OCI-LY7 (cell line): ENCODE measurements at regions not wholly inside any gene's neighbourhood (a gene's known extent, or its start where the extent isn't known, plus 50 kb on each side); places are given as distances from the start of the nearest gene placed in this dataset.

Experiments used
- BruUV-seq: library from RNA; stranded (reverse); fragments of 400-500 nt; replicated peaks from 2 replicates; lab custom pipeline; 2021; lab: Mats Ljungman, UMichigan
- CTCF ChIA-PET: fragments of 300-600 bp; sonication (Branson Sonifier 250); formaldehyde crosslinking; loops from one replicate; lab custom pipeline; 2022; ENCODE audit warnings: antibody characterized with exemption; ENCODE audit not compliant: unreplicated experiment; lab: Charles Lee
- POLR2A ChIA-PET: fragments of 300-600 bp; sonication (Branson Sonifier 250); formaldehyde crosslinking; loops from one replicate; lab custom pipeline; 2022; ENCODE audit warnings: antibody characterized with exemption; lab: Charles Lee
- DNase-seq: peaks from one replicate; pipeline ENCODE4 v3.0.0-alpha.2; 2015; ENCODE audit warnings: low spot score
- H2AFZ ChIP-seq: fragments of 200-600 bp; sonication (generic), shearing (Covaris generic); 2 replicates; pipeline ENCODE4 v1.6.1; 2014; ENCODE audit warnings: mild to moderate bottlenecking, antibody characterized with exemption, low read length, moderate library complexity
- H3K27ac ChIP-seq: fragments of 200-600 bp; sonication (generic); 2 replicates; pipeline ENCODE4 v1.5.1; 2014; ENCODE audit warnings: mixed run types, low read depth, mild to moderate bottlenecking, moderate library complexity, low read length, inconsistent platforms; ENCODE audit not compliant: poor library complexity, severe bottlenecking
- H3K36me3 ChIP-seq: fragments of 200-600 bp; sonication (generic); 2 replicates; pipeline ENCODE4 v1.6.1; 2014; ENCODE audit warnings: mild to moderate bottlenecking, antibody characterized with exemption, low read length, moderate library complexity, mixed read lengths; ENCODE audit not compliant: insufficient read depth
- H3K4me1 ChIP-seq: fragments of 200-600 bp; sonication (generic); 2 replicates; pipeline ENCODE4 v1.5.1; 2014; ENCODE audit warnings: mild to moderate bottlenecking, low read length; ENCODE audit not compliant: insufficient read depth, poor library complexity, severe bottlenecking
- H3K4me2 ChIP-seq: fragments of 200-600 bp; sonication (generic); 2 replicates; pipeline ENCODE4 v1.6.1; 2014; ENCODE audit warnings: mild to moderate bottlenecking, low read length
- H3K4me3 ChIP-seq: fragments of 200-600 bp; sonication (generic); 2 replicates; pipeline ENCODE4 v1.5.1; 2014; ENCODE audit warnings: mild to moderate bottlenecking, low read depth, low read length; ENCODE audit not compliant: poor library complexity, severe bottlenecking
- H3K79me2 ChIP-seq: fragments of 200-600 bp; sonication (generic); 2 replicates; pipeline ENCODE4 v1.6.1; 2016; ENCODE audit warnings: low read depth, mild to moderate bottlenecking, low read length, moderate library complexity, mixed read lengths; ENCODE audit not compliant: insufficient read depth
- H3K9me2 ChIP-seq: fragments of 200-600 bp; sonication (generic); 2 replicates; pipeline ENCODE4 v1.6.1; 2016; ENCODE audit warnings: mild to moderate bottlenecking, low read length, mixed read lengths; ENCODE audit not compliant: insufficient read depth
- H3K9me3 ChIP-seq: fragments of 200-600 bp; sonication (generic); 2 replicates; pipeline ENCODE4 v1.6.1; 2014; ENCODE audit warnings: mild to moderate bottlenecking, mixed run types, low read length, mixed read lengths
- H4K20me1 ChIP-seq: fragments of 200-600 bp; sonication (generic); 2 replicates; pipeline ENCODE4 v1.6.1; 2014; ENCODE audit warnings: mild to moderate bottlenecking, antibody characterized with exemption, low read length, moderate library complexity, mixed read lengths; ENCODE audit not compliant: insufficient read depth
- EZH2phosphoT487 ChIP-seq: fragments of 200-600 bp; sonication (generic); IDR thresholded peaks from 2 replicates; pipeline ENCODE4 v1.6.1; 2018; ENCODE audit warnings: low read depth, borderline replicate concordance, mild to moderate bottlenecking, mixed run types, antibody characterized with exemption, low read length, moderate library complexity, mixed read lengths
- intact Hi-C: fragments of 100-400 bp; cut with micrococcal nuclease; formaldehyde crosslinking; loops from one replicate; pipeline ENCODE4 v1.10.0; 2022; ENCODE audit not compliant: unreplicated experiment
- TF ChIP-seq, protein P1 (sequence below): fragments of 200-600 bp; sonication (generic); conservative IDR thresholded peaks from 2 replicates; pipeline ENCODE4 v1.5.1; 2014; ENCODE audit warnings: mild to moderate bottlenecking, antibody characterized with exemption, low read length, moderate library complexity, mixed read lengths

DNA sequence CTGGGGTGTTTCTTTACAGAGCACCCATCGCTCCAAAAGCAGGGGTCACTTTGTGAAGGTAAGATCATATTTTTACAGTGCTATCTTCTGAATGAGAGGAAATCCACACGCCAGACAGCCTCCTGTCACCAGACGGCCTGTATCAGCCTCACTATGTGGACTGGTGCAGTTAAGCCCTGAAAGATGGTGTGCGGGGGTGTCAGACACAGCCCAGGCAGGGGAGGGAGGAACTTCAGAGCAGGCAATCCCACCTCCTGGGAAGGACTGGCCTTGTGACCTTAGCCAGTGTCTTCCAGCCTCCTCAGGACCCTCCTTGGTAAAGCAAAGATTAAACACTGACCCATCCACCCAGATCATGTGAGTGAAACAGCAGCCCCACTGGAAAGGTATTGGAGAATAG lies 249.4 kb upstream of the CTAGE1 start:
- POLR2A ChIA-PET: no interaction called here
- H4K20me1 ChIP-seq: no peaks in the 10 kb centered on the region

DNA sequence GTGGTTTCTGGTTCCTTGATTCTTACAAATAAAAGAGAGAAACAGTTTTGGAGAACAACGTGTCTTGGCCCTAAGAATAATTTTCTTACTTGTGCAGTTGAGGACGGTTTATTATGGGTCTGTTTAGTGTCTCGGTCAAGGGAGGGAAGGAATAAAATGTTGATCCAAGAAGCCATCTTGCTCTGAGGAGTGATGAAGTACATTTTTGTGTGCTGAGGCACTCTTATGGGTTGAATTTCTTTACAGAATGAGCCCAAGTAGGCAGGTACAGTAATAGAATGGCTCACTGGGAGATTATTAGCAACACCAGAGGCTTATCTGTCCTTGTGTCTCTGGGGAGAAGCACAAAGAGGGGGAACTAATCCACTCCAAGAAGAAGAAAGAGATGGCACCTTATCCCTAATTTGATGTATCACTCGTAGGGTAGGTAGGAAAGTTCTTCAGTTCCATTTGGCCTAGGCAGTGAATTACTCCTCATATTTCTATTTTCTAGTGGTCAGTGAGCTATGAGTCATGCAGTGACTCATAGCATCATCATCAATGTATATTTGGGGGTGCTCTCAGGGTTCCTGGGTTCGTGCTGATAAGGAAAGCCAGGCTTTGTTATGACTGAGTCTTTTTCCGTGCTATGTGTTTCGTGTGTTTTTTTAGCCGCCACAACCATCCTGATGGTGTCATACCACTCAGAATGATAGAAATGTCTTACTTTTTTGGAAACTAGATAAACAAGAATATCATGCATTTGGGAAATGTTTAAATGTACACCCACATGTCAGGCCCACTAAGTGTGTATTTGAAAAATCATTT lies 250.1 kb upstream of the CTAGE1 start:
- H2AFZ ChIP-seq: no peak overlapping the region
- no peak overlapping the region for H3K4me3 ChIP-seq
- H3K4me1 ChIP-seq: no peaks in the 10 kb centered on the region
- intact Hi-C loops: no loop called here
- TF ChIP-seq, protein P1, sequence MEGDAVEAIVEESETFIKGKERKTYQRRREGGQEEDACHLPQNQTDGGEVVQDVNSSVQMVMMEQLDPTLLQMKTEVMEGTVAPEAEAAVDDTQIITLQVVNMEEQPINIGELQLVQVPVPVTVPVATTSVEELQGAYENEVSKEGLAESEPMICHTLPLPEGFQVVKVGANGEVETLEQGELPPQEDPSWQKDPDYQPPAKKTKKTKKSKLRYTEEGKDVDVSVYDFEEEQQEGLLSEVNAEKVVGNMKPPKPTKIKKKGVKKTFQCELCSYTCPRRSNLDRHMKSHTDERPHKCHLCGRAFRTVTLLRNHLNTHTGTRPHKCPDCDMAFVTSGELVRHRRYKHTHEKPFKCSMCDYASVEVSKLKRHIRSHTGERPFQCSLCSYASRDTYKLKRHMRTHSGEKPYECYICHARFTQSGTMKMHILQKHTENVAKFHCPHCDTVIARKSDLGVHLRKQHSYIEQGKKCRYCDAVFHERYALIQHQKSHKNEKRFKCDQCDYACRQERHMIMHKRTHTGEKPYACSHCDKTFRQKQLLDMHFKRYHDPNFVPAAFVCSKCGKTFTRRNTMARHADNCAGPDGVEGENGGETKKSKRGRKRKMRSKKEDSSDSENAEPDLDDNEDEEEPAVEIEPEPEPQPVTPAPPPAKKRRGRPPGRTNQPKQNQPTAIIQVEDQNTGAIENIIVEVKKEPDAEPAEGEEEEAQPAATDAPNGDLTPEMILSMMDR: no peak
- no peak for TF ChIP-seq EZH2phosphoT487
- H3K9me2 ChIP-seq: no peaks in the 10 kb centered on the region
- no peak overlapping the region for H3K4me2 ChIP-seq
- no peak for DNase-seq
- no TSS peak for BruUV-seq
- no peak overlapping the region for H3K27ac ChIP-seq
- no peaks in the 10 kb centered on the region for H3K9me3 ChIP-seq
- H3K79me2 ChIP-seq: no peaks in the 10 kb centered on the region
- ChIA-PET POLR2A (no interaction called here), CTCF (no interaction called here)
- H4K20me1 ChIP-seq: no peaks in the 10 kb centered on the region
- H3K36me3 ChIP-seq: no peaks in the 10 kb centered on the region

More for the DNA sequence above, 249.4 kb upstream of the CTAGE1 start:
- DNase-seq: no peak
- no TSS peak for BruUV-seq
- Histone ChIP-seq H3K79me2 (no peaks in the 10 kb centered on the region), H3K4me3 (no peak overlapping the region), H3K4me2 (no peak overlapping the region), H3K9me3 (no peaks in the 10 kb centered on the region), H3K36me3 (no peaks in the 10 kb centered on the region), H2AFZ (no peak overlapping the region), H3K27ac (no peak overlapping the region), H3K9me2 (no peaks in the 10 kb centered on the region), H3K4me1 (no peaks in the 10 kb centered on the region)
- TF ChIP-seq EZH2phosphoT487: no peak
- TF ChIP-seq, protein P1: no peak
- CTCF ChIA-PET: no interaction called here
- intact Hi-C loops: no loop called here

DNA sequence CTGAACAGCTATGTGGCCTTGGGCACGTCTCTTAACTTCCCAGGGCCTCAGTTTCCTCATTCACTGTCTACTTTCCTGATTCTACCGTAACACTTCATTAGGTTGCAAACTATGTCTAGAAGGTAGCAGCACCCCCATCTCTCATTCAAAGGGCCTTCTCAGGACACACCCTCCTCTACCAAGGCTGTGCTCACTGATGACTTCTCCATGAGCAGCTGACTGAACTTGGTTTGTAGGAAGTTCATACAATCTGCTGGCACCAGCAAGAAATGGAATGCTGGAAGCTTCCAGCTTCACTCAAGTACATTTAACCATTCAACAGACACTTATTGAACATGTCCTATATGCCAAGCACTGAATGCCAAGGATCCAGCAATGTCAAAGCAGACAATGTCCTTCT lies 250.8 kb upstream of the CTAGE1 start:
- TF ChIP-seq EZH2phosphoT487: no peak
- TF ChIP-seq, protein P1: no peak
- Histone ChIP-seq H4K20me1 (no peaks in the 10 kb centered on the region), H3K36me3 (no peaks in the 10 kb centered on the region), H3K79me2 (no peaks in the 10 kb centered on the region), H3K4me1 (no peaks in the 10 kb centered on the region), H3K4me3 (no peak overlapping the region), H3K9me3 (no peaks in the 10 kb centered on the region), H3K4me2 (no peak overlapping the region), H2AFZ (no peak overlapping the region), H3K27ac (no peak overlapping the region), H3K9me2 (no peaks in the 10 kb centered on the region)
- POLR2A ChIA-PET: no interaction called here
- no TSS peak for BruUV-seq
- CTCF ChIA-PET: no interaction called here
- intact Hi-C loops: no loop called here
- no peak for DNase-seq
